Astrocyte (in vitro differentiated cells and primary cell): ENCODE measurements at regions not wholly inside any gene's neighbourhood (a gene's known extent, or its start where the extent isn't known, plus 50 kb on each side); places are given as distances from the start of the nearest gene placed in this dataset.

Experiments used
- EZH2 ChIP-seq: IDR thresholded peaks from 2 replicates; pipeline ENCODE4 v1.6.1; 2012; ENCODE audit warnings: mild to moderate bottlenecking, low read length, inconsistent platforms; ENCODE audit not compliant: insufficient read depth
- TF ChIP-seq, protein P1 (sequence below): IDR thresholded peaks from 2 replicates; pipeline ENCODE4 v1.5.1; 2011; ENCODE audit warnings: low read depth, mild to moderate bottlenecking, inconsistent platforms, low read length, moderate library complexity; ENCODE audit not compliant: insufficient read depth

DNA sequence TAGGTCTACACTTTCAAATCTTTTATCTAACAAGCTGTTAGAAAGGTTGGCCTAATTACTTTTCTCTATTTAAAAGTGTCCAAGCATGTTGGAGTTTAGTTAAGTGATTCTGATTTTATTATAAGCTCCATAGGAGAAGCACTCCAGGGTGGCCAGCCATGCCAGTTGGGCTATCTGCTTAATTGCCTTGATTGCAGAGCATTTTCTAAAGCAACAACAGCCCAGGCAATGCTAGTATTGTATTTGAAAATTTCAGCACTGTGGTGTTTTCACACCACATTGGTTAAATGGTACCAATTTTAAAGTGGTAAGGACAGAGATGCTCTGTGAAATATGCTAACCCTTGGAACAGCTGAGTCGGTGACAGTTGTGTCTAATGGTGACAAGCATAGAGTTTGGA, 510.5 kb upstream of the CDH8 start:
- TF ChIP-seq, protein P1, sequence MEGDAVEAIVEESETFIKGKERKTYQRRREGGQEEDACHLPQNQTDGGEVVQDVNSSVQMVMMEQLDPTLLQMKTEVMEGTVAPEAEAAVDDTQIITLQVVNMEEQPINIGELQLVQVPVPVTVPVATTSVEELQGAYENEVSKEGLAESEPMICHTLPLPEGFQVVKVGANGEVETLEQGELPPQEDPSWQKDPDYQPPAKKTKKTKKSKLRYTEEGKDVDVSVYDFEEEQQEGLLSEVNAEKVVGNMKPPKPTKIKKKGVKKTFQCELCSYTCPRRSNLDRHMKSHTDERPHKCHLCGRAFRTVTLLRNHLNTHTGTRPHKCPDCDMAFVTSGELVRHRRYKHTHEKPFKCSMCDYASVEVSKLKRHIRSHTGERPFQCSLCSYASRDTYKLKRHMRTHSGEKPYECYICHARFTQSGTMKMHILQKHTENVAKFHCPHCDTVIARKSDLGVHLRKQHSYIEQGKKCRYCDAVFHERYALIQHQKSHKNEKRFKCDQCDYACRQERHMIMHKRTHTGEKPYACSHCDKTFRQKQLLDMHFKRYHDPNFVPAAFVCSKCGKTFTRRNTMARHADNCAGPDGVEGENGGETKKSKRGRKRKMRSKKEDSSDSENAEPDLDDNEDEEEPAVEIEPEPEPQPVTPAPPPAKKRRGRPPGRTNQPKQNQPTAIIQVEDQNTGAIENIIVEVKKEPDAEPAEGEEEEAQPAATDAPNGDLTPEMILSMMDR: no peak
- no peak for TF ChIP-seq EZH2
